HCT116 (cell line): ENCODE measurements at regions not wholly inside any gene's neighbourhood (a gene's known extent, or its start where the extent isn't known, plus 50 kb on each side); places are given as distances from the start of the nearest gene placed in this dataset.

Experiments used
- ATAC-seq: fragments of 200-7000 bp; cut with Tn5 transposase; 2 replicates; pipeline ENCODE4 v1.9.1; 2020; ENCODE audit warnings: mild to moderate bottlenecking, moderate library complexity
- BruUV-seq: library from RNA; stranded (reverse); fragments of 400-500 nt; replicated peaks from 2 replicates; lab custom pipeline; 2021; lab: Mats Ljungman, UMichigan
- CTCF ChIA-PET: fragments of 300-600 bp; sonication (Branson Sonifier 250); formaldehyde crosslinking; loops from one replicate; lab custom pipeline; 2021; ENCODE audit warnings: antibody characterized with exemption; lab: Charles Lee
- POLR2A ChIA-PET: fragments of 300-600, 350-600 bp; sonication (Branson Sonifier 250); formaldehyde crosslinking; loops from one replicate; lab custom pipeline; 2021; ENCODE audit warnings: antibody characterized with exemption; lab: Charles Lee
- RAD21 ChIA-PET, 2 experiments: fragments of 300-600 bp; sonication (Branson Sonifier 250); formaldehyde crosslinking; loops; one replicate each; lab custom pipeline; 2023; ENCODE audit warnings: low total read pairs in 2 of 2; ENCODE audit not compliant: uncharacterized antibody in 2 of 2, unreplicated experiment in 2 of 2, low non-redundant PET in 1 of 2; lab: Charles Lee
- DNase-seq: peaks from one replicate; pipeline ENCODE4 v3.0.0-alpha.2; 2010; ENCODE audit warnings: low read depth, low spot score
- H2AFZ ChIP-seq: fragments of 200-600 bp; shearing (Covaris generic), sonication (generic); 2 replicates; pipeline ENCODE4 v1.6.1; 2017; ENCODE audit warnings: low read depth, mixed run types, mixed read lengths, antibody characterized with exemption, low read length; ENCODE audit not compliant: poor library complexity, severe bottlenecking
- H3K27ac ChIP-seq: 2 replicates; pipeline ENCODE4 v1.5.1; 2012; ENCODE audit warnings: low read depth, low read length
- H3K27me3 ChIP-seq: fragments of 200-600 bp; sonication (generic); 2 replicates; pipeline ENCODE4 v1.6.1; 2016; ENCODE audit warnings: mixed run types, low read length, mixed read lengths; ENCODE audit not compliant: insufficient read depth
- H3K36me3 ChIP-seq, 2 experiments: fragments of 200-500 bp in 1 of 2; fragments of 200-600 bp in 1 of 2; sonication (Bioruptor generic) in 1 of 2; sonication (generic) in 1 of 2; 2 replicates each; pipeline versions ENCODE4 v1.5.1 to v1.6.1; 2014 to 2016; ENCODE audit warnings: low read length in 2 of 2, inconsistent platforms in 1 of 2, mixed read lengths in 1 of 2, mixed run types in 1 of 2; ENCODE audit not compliant: insufficient read depth in 2 of 2, control insufficient read depth in 1 of 2
- H3K4me1 ChIP-seq, 2 experiments: fragments of 200-600 bp in 1 of 2; sonication (generic) in 1 of 2; 2 replicates each; pipeline versions ENCODE4 v1.5.1 to v1.6.1; 2012 to 2017; ENCODE audit warnings: low read length in 2 of 2, inconsistent platforms in 1 of 2, mild to moderate bottlenecking in 1 of 2, mixed read lengths in 1 of 2, mixed run types in 1 of 2, moderate library complexity in 1 of 2; ENCODE audit not compliant: insufficient read depth in 2 of 2, control insufficient read depth in 1 of 2
- H3K4me2 ChIP-seq: fragments of 200-600 bp; sonication (generic); 2 replicates; pipeline ENCODE4 v1.6.1; 2017; ENCODE audit warnings: mixed run types, low read length, mixed read lengths
- H3K4me3 ChIP-seq, 2 experiments: fragments of 200-600 bp in 1 of 2; sonication (generic) in 1 of 2; replicated peaks in 1 of 2; 2 replicates each; pipeline ENCODE4 v1.5.1; 2011 to 2016; ENCODE audit warnings: low read length in 2 of 2, control low read depth in 1 of 2, low read depth in 1 of 2, mild to moderate bottlenecking in 1 of 2, mixed read lengths in 1 of 2, mixed run types in 1 of 2
- H3K79me2 ChIP-seq: fragments of 200-600 bp; sonication (generic); 2 replicates; pipeline ENCODE4 v1.6.1; 2017; ENCODE audit warnings: mild to moderate bottlenecking, mixed run types, low read length, moderate library complexity, mixed read lengths; ENCODE audit not compliant: insufficient read depth
- H3K9ac ChIP-seq: fragments of 200-600 bp; sonication (generic); 2 replicates; pipeline ENCODE4 v1.6.1; 2016; ENCODE audit warnings: low read length, mixed read lengths
- H3K9me2 ChIP-seq: fragments of 200-600 bp; sonication (generic), shearing (Covaris generic); 2 replicates; pipeline ENCODE4 v1.6.1; 2017; ENCODE audit warnings: mixed run types, mild to moderate bottlenecking, moderate library complexity; ENCODE audit not compliant: insufficient read depth
- H3K9me3 ChIP-seq, 2 experiments: fragments of 200-500 bp in 1 of 2; fragments of 200-600 bp in 1 of 2; sonication (Bioruptor generic) in 1 of 2; sonication (generic) in 1 of 2; 2 replicates each; pipeline ENCODE4 v1.6.1; 2014 to 2017; ENCODE audit warnings: low read length in 2 of 2, mixed read lengths in 2 of 2, inconsistent platforms in 1 of 2, low read depth in 1 of 2, mild to moderate bottlenecking in 1 of 2, mixed run types in 1 of 2, moderate library complexity in 1 of 2; ENCODE audit not compliant: control insufficient read depth in 1 of 2, insufficient read depth in 1 of 2
- H4K20me1 ChIP-seq: fragments of 200-600 bp; sonication (generic), shearing (Covaris generic); 2 replicates; pipeline ENCODE4 v1.6.1; 2017; ENCODE audit warnings: mixed run types, mild to moderate bottlenecking, moderate library complexity; ENCODE audit not compliant: insufficient read depth
- EGR1 ChIP-seq: IDR thresholded peaks from 2 replicates; pipeline ENCODE4 v1.6.1; 2012; ENCODE audit warnings: low read depth
- ELF1 ChIP-seq: IDR thresholded peaks from 2 replicates; pipeline ENCODE4 v1.6.1; 2012; ENCODE audit warnings: low read depth, borderline replicate concordance
- EZH2 ChIP-seq: fragments of 200-600 bp; sonication (generic); IDR thresholded peaks from 2 replicates; pipeline ENCODE4 v1.6.1; 2017; ENCODE audit warnings: antibody characterized with exemption, mixed run types
- FOSL1 ChIP-seq: IDR thresholded peaks from 2 replicates; pipeline ENCODE4 v1.6.1; 2012; ENCODE audit warnings: low read depth
- JUND ChIP-seq: IDR thresholded peaks from 2 replicates; pipeline ENCODE4 v1.6.1; 2012
- RAD21 ChIP-seq: IDR thresholded peaks from 2 replicates; pipeline ENCODE4 v1.6.1; 2012; ENCODE audit warnings: low read depth, mild to moderate bottlenecking
- SIN3A ChIP-seq: IDR thresholded peaks from 2 replicates; pipeline ENCODE4 v1.6.1; 2012; ENCODE audit warnings: low read depth
- SRF ChIP-seq: IDR thresholded peaks from 2 replicates; pipeline ENCODE4 v1.6.1; 2012; ENCODE audit warnings: low read depth
- TCF7L2 ChIP-seq: IDR thresholded peaks from 2 replicates; pipeline ENCODE4 v1.7.0; 2011; ENCODE audit warnings: borderline replicate concordance, inconsistent platforms; ENCODE audit not compliant: insufficient read depth, insufficient read length; ENCODE audit errors: extremely low read depth
- YY1 ChIP-seq: IDR thresholded peaks from 2 replicates; pipeline ENCODE4 v1.6.1; 2011; ENCODE audit warnings: low read length, low read depth, moderate library complexity, mild to moderate bottlenecking; ENCODE audit not compliant: insufficient replicate concordance; ENCODE audit errors: extremely low read depth
- ZFX ChIP-seq: fragments of 450-650 bp; IDR thresholded peaks from 2 replicates; pipeline ENCODE4 v1.6.1; 2017
- ZNF274 ChIP-seq: fragments of 200-500 bp; sonication (Bioruptor generic); IDR thresholded peaks from 2 replicates; pipeline ENCODE4 v1.6.1; 2014; ENCODE audit warnings: mild to moderate bottlenecking, low read depth, low read length, inconsistent platforms
- intact Hi-C: fragments of 100-400 bp; cut with micrococcal nuclease; formaldehyde crosslinking; loops from 2 replicates; pipeline ENCODE4 v1.10.0; 2022
- TF ChIP-seq, protein P1 (sequence below): IDR thresholded peaks from 2 replicates; pipeline ENCODE4 v1.6.1; 2012
- TF ChIP-seq, protein P2 (sequence below): IDR thresholded peaks from 2 replicates; pipeline ENCODE4 v1.6.1; 2012; ENCODE audit warnings: low read depth
- TF ChIP-seq, protein P3 (sequence below), 3 experiments: fragments of 200-600 bp in 1 of 3; sonication (generic) in 1 of 3; IDR thresholded peaks in 2 of 3; conservative IDR thresholded peaks in 1 of 3; 2 replicates each; pipeline ENCODE4 v1.5.1; 2012 to 2017; ENCODE audit warnings: low read depth in 2 of 3, low read length in 2 of 3, antibody characterized with exemption in 1 of 3, borderline replicate concordance in 1 of 3, control low read depth in 1 of 3, mild to moderate bottlenecking in 1 of 3, mixed read lengths in 1 of 3, mixed run types in 1 of 3, moderate library complexity in 1 of 3; ENCODE audit not compliant: insufficient read depth in 1 of 3

DNA sequence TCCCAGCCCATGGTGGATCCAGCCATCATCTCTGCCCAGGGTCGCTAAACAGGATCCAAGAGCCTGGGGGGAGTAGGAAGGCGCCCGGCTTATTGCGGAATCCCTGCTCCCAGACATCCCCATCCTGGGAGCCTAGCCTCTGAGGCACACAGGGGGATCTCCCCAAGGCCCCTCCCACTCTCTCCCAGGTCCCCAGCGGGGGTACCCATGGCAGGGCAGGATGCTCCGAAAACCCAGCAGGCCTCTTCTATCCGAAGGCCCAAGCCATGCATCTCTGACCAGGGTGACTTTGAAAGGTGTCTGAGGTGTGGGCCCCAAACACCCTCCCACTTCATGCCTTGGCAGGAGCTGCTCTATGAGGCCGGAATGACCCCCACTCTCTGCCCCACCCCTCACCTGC lies 81.7 kb upstream of the RUFY1 start:
- RAD21 ChIA-PET: no interaction called here
- no peak for ATAC-seq
- H3K79me2 ChIP-seq: no peaks in the 10 kb centered on the region

DNA sequence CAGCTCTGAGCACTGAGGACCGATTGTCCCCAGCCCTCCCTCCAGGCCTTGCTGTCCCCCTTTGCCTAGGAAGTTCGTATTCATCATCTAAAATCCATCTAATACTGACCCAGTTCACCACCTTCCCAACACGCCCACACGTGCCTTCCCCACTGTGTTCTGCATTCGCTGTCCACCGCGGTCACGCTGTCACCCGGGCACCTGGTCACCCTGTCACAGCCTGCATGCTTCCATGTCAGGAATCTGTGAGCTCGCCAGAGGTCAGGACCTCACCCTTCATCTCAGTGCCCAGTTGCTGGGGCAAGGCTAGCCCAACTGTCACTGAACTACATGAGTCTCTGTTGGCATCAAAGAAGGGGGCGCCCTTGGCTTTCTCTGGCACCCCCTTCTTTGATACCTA lies 82.9 kb upstream of the RUFY1 start:
- CTCF ChIA-PET: no interaction called here
- RAD21 ChIA-PET: no interaction called here
- TF ChIP-seq FOSL1 (no peak), SRF (no peak), ELF1 (no peak), JUND (no peak), YY1 (no peak), ZFX (no peak), TCF7L2 (no peak), EGR1 (no peak), ZNF274 (no peak), EZH2 (no peak), RAD21 (no peak)
- TF ChIP-seq, protein P1, sequence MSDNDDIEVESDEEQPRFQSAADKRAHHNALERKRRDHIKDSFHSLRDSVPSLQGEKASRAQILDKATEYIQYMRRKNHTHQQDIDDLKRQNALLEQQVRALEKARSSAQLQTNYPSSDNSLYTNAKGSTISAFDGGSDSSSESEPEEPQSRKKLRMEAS: no peak
- TF ChIP-seq, protein P2, sequence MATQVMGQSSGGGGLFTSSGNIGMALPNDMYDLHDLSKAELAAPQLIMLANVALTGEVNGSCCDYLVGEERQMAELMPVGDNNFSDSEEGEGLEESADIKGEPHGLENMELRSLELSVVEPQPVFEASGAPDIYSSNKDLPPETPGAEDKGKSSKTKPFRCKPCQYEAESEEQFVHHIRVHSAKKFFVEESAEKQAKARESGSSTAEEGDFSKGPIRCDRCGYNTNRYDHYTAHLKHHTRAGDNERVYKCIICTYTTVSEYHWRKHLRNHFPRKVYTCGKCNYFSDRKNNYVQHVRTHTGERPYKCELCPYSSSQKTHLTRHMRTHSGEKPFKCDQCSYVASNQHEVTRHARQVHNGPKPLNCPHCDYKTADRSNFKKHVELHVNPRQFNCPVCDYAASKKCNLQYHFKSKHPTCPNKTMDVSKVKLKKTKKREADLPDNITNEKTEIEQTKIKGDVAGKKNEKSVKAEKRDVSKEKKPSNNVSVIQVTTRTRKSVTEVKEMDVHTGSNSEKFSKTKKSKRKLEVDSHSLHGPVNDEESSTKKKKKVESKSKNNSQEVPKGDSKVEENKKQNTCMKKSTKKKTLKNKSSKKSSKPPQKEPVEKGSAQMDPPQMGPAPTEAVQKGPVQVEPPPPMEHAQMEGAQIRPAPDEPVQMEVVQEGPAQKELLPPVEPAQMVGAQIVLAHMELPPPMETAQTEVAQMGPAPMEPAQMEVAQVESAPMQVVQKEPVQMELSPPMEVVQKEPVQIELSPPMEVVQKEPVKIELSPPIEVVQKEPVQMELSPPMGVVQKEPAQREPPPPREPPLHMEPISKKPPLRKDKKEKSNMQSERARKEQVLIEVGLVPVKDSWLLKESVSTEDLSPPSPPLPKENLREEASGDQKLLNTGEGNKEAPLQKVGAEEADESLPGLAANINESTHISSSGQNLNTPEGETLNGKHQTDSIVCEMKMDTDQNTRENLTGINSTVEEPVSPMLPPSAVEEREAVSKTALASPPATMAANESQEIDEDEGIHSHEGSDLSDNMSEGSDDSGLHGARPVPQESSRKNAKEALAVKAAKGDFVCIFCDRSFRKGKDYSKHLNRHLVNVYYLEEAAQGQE: no peak
- TF ChIP-seq, protein P3, sequence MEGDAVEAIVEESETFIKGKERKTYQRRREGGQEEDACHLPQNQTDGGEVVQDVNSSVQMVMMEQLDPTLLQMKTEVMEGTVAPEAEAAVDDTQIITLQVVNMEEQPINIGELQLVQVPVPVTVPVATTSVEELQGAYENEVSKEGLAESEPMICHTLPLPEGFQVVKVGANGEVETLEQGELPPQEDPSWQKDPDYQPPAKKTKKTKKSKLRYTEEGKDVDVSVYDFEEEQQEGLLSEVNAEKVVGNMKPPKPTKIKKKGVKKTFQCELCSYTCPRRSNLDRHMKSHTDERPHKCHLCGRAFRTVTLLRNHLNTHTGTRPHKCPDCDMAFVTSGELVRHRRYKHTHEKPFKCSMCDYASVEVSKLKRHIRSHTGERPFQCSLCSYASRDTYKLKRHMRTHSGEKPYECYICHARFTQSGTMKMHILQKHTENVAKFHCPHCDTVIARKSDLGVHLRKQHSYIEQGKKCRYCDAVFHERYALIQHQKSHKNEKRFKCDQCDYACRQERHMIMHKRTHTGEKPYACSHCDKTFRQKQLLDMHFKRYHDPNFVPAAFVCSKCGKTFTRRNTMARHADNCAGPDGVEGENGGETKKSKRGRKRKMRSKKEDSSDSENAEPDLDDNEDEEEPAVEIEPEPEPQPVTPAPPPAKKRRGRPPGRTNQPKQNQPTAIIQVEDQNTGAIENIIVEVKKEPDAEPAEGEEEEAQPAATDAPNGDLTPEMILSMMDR (IDR thresholded peaks at IDR 0.05 in 2 of 3, conservative IDR thresholded peaks at IDR 0.05 in 1 of 3; ENCODE audit: borderline replicate concordance in 1 of 3, insufficient read depth in 1 of 3, low read depth in 2 of 3, low read length in 2 of 3): no peak
- no peak overlapping the region for H3K27ac ChIP-seq
- H3K36me3 ChIP-seq: no peaks in the 10 kb centered on the region
- no peaks in the 10 kb centered on the region for H3K4me1 ChIP-seq
- H3K79me2 ChIP-seq: no peaks in the 10 kb centered on the region
- no TSS peak for BruUV-seq
- no peak overlapping the region for H3K4me2 ChIP-seq
- no peak for DNase-seq
- no peak overlapping the region for H3K4me3 ChIP-seq
- ATAC-seq: no peak
- H2AFZ ChIP-seq: no peak overlapping the region
- POLR2A ChIA-PET: no interaction called here
- H3K9me2 ChIP-seq: no peaks in the 10 kb centered on the region
- intact Hi-C loops: no loop called here
- H3K9ac ChIP-seq: no peak overlapping the region
- no peaks in the 10 kb centered on the region for H4K20me1 ChIP-seq
- no peaks in the 10 kb centered on the region for H3K9me3 ChIP-seq
- no peaks in the 10 kb centered on the region for H3K27me3 ChIP-seq

More for the DNA sequence above, 81.7 kb upstream of the RUFY1 start:
- H2AFZ ChIP-seq: no peak overlapping the region
- H3K27me3 ChIP-seq: no peaks in the 10 kb centered on the region
- H3K4me3 ChIP-seq: no peak overlapping the region
- no peaks in the 10 kb centered on the region for H4K20me1 ChIP-seq
- H3K9me3 ChIP-seq: no peaks in the 10 kb centered on the region
- no peak overlapping the region for H3K9ac ChIP-seq
- intact Hi-C loops: no loop called here
- no peak overlapping the region for H3K4me2 ChIP-seq
- H3K4me1 ChIP-seq: no peaks in the 10 kb centered on the region
- H3K27ac ChIP-seq: no peak overlapping the region
- CTCF ChIA-PET: no interaction called here
- no peak for DNase-seq
- TF ChIP-seq JUND: no peak
- TF ChIP-seq EGR1: no peak
- no peak for TF ChIP-seq SIN3A
- H3K36me3 ChIP-seq: no peaks in the 10 kb centered on the region
- POLR2A ChIA-PET: no interaction called here
- BruUV-seq: no TSS peak
- no peaks in the 10 kb centered on the region for H3K9me2 ChIP-seq
